WI38 (cell line): ENCODE measurements at regions not wholly inside any gene's neighbourhood (a gene's known extent, or its start where the extent isn't known, plus 50 kb on each side); places are given as distances from the start of the nearest gene placed in this dataset.

Experiments
- H3K4me3 ChIP-seq: 2 replicates; pipeline ENCODE4 v1.5.1; 2011; ENCODE audit warnings: low read depth, mild to moderate bottlenecking, control low read depth, low read length
- TF ChIP-seq, protein P1 (sequence below): IDR thresholded peaks from 2 replicates; pipeline ENCODE4 v1.5.1; 2012; ENCODE audit warnings: low read depth, mild to moderate bottlenecking, control low read depth, low read length

DNA sequence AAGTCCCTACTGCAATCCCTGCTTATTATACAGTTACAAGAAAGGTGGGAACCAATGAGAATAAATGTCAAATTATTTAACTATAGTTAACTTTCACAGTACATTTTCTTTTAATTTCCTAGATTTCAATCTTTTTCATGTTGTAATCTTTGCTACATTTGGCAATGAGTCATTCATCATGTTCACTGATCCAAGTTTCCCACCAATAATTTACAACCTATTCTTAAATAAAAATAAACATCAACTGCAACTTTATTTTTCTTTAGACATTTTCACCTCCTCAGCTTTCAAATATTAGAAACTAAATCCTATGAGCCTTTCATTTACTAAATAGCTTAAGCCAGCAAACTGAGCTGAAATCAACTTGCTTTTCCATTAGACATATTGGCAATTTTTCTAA is 541.3 kb upstream of the BTBD3 start:
- no peak overlapping the region for H3K4me3 ChIP-seq
- TF ChIP-seq, protein P1, sequence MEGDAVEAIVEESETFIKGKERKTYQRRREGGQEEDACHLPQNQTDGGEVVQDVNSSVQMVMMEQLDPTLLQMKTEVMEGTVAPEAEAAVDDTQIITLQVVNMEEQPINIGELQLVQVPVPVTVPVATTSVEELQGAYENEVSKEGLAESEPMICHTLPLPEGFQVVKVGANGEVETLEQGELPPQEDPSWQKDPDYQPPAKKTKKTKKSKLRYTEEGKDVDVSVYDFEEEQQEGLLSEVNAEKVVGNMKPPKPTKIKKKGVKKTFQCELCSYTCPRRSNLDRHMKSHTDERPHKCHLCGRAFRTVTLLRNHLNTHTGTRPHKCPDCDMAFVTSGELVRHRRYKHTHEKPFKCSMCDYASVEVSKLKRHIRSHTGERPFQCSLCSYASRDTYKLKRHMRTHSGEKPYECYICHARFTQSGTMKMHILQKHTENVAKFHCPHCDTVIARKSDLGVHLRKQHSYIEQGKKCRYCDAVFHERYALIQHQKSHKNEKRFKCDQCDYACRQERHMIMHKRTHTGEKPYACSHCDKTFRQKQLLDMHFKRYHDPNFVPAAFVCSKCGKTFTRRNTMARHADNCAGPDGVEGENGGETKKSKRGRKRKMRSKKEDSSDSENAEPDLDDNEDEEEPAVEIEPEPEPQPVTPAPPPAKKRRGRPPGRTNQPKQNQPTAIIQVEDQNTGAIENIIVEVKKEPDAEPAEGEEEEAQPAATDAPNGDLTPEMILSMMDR: no peak

DNA sequence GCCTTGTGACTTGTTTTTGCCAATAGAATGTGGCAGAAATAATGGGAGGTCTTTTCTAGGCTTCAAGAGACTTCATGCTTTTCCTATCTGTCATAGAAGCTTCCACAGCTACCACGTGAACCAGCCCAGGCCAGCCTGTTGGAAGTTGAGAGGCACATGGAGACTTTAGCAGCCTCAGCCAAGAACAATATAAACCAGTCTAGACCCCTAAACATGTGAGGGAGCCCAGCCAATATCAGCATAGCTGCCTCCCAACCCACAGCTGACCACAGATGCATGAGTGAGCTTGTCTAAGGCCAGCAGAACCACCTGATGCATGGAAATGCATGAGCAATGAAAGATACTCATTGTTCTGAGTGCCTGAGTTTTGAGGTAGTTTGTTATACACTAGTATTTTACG is 540.7 kb upstream of the BTBD3 start:
- no peak overlapping the region for H3K4me3 ChIP-seq
- TF ChIP-seq, protein P1: no peak

DNA sequence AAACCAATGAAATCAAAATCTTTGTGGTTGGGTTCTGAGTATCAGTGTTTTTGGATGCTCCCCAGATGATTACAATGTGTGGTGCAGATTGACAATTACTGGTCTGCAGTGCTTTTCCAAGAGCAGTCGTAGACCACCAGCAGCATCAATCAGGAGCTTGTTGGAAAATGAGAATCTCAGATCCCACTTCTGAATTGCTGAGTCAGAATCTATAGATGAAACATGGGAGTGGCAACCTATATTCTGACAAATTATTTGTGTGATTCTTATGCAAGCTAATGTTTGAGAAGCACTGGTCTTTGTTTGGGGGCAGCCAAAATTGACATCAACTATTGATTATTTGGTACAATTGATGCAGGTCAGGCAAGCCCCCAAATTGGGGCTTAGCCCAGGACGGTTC is 539.9 kb upstream of the BTBD3 start:
- no peak overlapping the region for H3K4me3 ChIP-seq
- TF ChIP-seq, protein P1: no peak

DNA sequence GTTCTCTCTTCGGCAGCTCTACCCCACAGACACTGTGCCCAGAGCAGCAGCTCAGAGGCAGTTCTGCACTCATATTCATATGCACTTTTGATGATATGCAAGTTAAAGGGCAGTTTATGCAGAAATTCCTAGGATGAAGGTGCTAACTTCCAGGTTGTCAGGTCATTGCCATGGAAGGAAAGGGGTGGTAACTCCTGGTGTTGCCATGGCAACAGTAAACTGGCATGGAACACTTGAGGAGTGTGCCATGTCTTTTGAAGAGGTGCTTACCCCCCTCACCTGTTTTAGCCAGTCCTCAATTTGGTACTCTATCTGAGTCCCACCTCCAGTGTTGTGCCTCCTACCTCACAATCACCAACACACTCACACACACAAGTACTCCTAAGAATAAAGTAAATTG is 539.4 kb upstream of the BTBD3 start:
- TF ChIP-seq, protein P1: no peak
- no peak overlapping the region for H3K4me3 ChIP-seq

DNA sequence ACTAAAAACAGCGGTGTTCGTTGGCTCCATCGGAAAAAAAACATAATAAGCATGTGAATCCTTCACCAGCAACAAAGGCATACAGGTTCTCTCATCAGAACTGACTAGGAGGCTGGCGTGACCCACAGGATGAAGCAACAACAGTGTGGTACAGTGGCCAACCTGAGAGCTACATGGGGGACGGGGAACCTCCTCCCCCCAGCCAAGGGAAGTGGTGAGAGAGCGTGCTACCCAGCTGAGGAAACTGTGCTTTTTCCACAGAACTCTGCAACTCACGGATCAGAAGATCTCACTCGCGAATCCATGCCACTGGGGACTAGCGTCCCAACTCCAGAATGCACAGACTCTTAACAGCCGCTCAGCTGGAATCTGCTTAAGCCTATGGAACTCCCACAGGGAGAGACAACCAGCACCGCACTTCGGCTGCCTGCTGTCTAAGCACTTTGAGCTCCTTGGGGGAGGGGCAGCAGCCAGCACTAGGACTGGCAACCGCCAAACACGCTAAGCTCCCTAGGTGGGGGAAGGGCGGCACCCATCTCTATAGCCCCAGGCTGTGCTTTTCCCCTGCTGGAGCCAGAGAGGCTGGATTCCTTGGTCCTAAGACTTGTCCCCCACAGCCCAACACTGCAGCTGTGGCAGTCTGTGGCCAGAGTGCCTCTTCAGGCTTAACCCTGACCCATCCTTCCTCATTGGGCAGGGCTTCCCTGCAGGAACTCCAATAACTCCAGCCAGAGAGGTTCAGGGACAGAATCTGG is 538.3 kb upstream of the BTBD3 start:
- no peak overlapping the region for H3K4me3 ChIP-seq
- TF ChIP-seq, protein P1: no peak

DNA sequence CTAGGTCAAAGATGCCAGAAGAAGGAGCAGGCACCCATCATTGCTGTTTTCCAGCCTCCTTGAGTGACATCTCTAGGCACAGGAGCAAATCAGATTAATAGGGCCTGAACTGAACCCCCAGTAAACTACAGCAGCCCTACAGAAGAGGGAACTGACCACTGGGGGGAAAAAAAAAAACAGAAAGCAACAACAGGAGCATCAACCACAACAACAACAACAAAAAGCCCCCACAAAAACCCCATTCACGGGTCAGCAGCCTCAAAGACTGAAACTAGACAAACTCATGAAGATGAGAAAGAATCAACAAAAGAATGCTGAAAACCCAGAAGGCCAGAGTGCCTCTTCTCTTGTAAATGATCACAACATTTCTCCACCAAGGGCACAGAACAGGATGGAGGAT is 537.4 kb upstream of the BTBD3 start:
- TF ChIP-seq, protein P1: no peak

DNA sequence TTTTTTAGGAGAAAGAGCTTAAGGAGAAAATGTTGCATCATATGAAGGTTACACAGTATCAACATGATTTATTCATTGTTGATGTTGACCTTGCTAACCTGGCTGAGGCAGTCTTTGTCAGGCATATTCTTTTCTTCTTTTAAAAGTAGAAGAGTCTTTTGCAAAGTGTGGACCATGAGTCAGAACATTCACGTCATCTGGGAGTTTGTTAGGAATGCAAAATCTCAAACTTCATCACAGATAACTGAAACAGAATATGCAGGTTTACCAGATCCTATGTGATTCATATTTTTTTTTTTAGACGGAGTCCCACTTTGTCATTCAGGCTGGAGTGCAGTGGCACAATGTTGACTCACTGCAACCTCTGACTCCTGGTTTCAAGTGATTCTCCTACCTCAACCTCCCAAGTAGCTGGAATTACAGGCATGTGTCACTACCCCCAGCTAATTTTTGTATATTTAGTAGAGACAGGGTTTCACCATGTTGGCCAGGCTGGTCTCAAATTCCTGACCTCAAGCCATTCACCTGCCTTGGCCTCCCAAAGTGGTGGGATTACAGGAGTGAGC is 530.4 kb upstream of the BTBD3 start:
- TF ChIP-seq, protein P1: no peak
- H3K4me3 ChIP-seq: no peak overlapping the region

More for the DNA sequence above, 537.4 kb upstream of the BTBD3 start:
- no peak overlapping the region for H3K4me3 ChIP-seq
